Suprapubic skin (tissue), 4 donors: ENCODE measurements at regions not wholly inside any gene's neighbourhood (a gene's known extent, or its start where the extent isn't known, plus 50 kb on each side); places are given as distances from the start of the nearest gene placed in this dataset.

Experiments used
- DNase-seq, 2 donors: peaks; one replicate each; pipeline ENCODE4 v3.0.0-alpha.2; 2019; ENCODE audit warnings: low spot score in 2 of 2
- H3K27ac ChIP-seq: fragments of 200-600 bp; sonication (generic); one replicate; pipeline ENCODE4 v1.5.1; 2019
- H3K27me3 ChIP-seq: fragments of 200-600 bp; sonication (generic); one replicate; pipeline ENCODE4 v1.5.1; 2019
- H3K36me3 ChIP-seq: fragments of 200-600 bp; sonication (generic); one replicate; pipeline ENCODE4 v1.5.1; 2019
- H3K4me1 ChIP-seq: fragments of 200-600 bp; sonication (generic); one replicate; pipeline ENCODE4 v1.5.1; 2019
- H3K4me3 ChIP-seq: fragments of 200-600 bp; sonication (generic); one replicate; pipeline ENCODE4 v1.5.1; 2019; ENCODE audit warnings: mild to moderate bottlenecking
- H3K9me3 ChIP-seq: fragments of 200-600 bp; sonication (generic); one replicate; pipeline ENCODE4 v1.5.1; 2019
- CTCF ChIP-seq, 2 donors: fragments of 200-600 bp in 1 of 2; fragments of 450-650 bp in 1 of 2; sonication (generic) in 1 of 2; IDR thresholded peaks; one replicate each; pipeline ENCODE4 v1.5.1; 2016 to 2019; ENCODE audit warnings: antibody characterized with exemption in 2 of 2, mild to moderate bottlenecking in 1 of 2, moderate library complexity in 1 of 2
- EP300 ChIP-seq: sonication (generic); formaldehyde crosslinking; IDR thresholded peaks from one replicate; pipeline ENCODE4 v1.6.1; 2017; ENCODE audit warnings: antibody characterized with exemption
- POLR2A ChIP-seq, 2 donors: fragments of 450-650 bp; IDR thresholded peaks; one replicate each; pipeline ENCODE4 v1.6.1; 2017; ENCODE audit warnings: antibody characterized with exemption in 2 of 2, mild to moderate bottlenecking in 2 of 2, moderate library complexity in 2 of 2
- POLR2AphosphoS5 ChIP-seq, 3 donors: sonication (generic); formaldehyde crosslinking; IDR thresholded peaks; one replicate each; pipeline ENCODE4 v1.6.1; 2017; ENCODE audit warnings: antibody characterized with exemption in 3 of 3
- WGBS: methylation state at CpG from one replicate; pipeline ENCODE4 v1.1.5; 2018; 5-methylcytosine and 5-hydroxymethylcytosine counted together

GRCh38 chr15:59953392-59953883 is 50.7 kb upstream of the FOXB1 start:
- no peak overlapping the region for H3K4me3 ChIP-seq
- H3K27me3 ChIP-seq: no peaks in the 10 kb centered on the region
- H3K36me3 ChIP-seq: no peaks in the 10 kb centered on the region
- no peak overlapping the region for H3K27ac ChIP-seq
- DNase-seq: no peak
- no peaks in the 10 kb centered on the region for H3K9me3 ChIP-seq
- TF ChIP-seq EP300 (no peak), CTCF (IDR thresholded peaks at IDR 0.05) (no peak), POLR2A (IDR thresholded peaks at IDR 0.05) (no peak), POLR2AphosphoS5 (IDR thresholded peaks at IDR 0.05) (no peak)
- WGBS: 32% methylated on average over 8 of the region's 8 CpGs
- H3K4me1 ChIP-seq: no peaks in the 10 kb centered on the region

GRCh38 chr15:59952960-59953359 is 51.2 kb upstream of the FOXB1 start:
- Histone ChIP-seq H3K9me3 (no peaks in the 10 kb centered on the region), H3K36me3 (no peaks in the 10 kb centered on the region), H3K4me1 (no peaks in the 10 kb centered on the region), H3K27me3 (no peaks in the 10 kb centered on the region), H3K4me3 (no peak overlapping the region), H3K27ac (no peak overlapping the region)
- TF ChIP-seq POLR2A (IDR thresholded peaks at IDR 0.05): no peak
- no peak for TF ChIP-seq POLR2AphosphoS5 (IDR thresholded peaks at IDR 0.05)
- no peak for TF ChIP-seq CTCF (IDR thresholded peaks at IDR 0.05)
- DNase-seq: no peak

GRCh38 chr15:59950603-59951388 is 53.3 kb upstream of the FOXB1 start:
- H3K9me3 ChIP-seq: no peaks in the 10 kb centered on the region
- DNase-seq: no peak
- H3K36me3 ChIP-seq: no peaks in the 10 kb centered on the region
- H3K4me3 ChIP-seq: no peak overlapping the region
- no peaks in the 10 kb centered on the region for H3K4me1 ChIP-seq
- H3K27me3 ChIP-seq: no peaks in the 10 kb centered on the region
- WGBS: 69% methylated on average over 4 of the region's 4 CpGs
- H3K27ac ChIP-seq: no peak overlapping the region
- TF ChIP-seq EP300: no peak
- no peak for TF ChIP-seq POLR2AphosphoS5 (IDR thresholded peaks at IDR 0.05)
- no peak for TF ChIP-seq CTCF (IDR thresholded peaks at IDR 0.05)
- TF ChIP-seq POLR2A (IDR thresholded peaks at IDR 0.05): no peak

- DNase-seq: no peak
- Histone ChIP-seq H3K4me3 (no peak overlapping the region), H3K36me3 (no peaks in the 10 kb centered on the region), H3K9me3 (no peaks in the 10 kb centered on the region), H3K27me3 (no peaks in the 10 kb centered on the region), H3K27ac (no peak overlapping the region), H3K4me1 (no peaks in the 10 kb centered on the region)
- whole genome bisulfite sequencing: 90% methylated on average over 8 of the region's 8 CpGs
- TF ChIP-seq CTCF (IDR thresholded peaks at IDR 0.05): no peak
- no peak for TF ChIP-seq EP300
- no peak for TF ChIP-seq POLR2AphosphoS5 (IDR thresholded peaks at IDR 0.05)
- TF ChIP-seq POLR2A (IDR thresholded peaks at IDR 0.05): no peak
Measured at GRCh38 chr15:59948924-59949613, 55.0 kb upstream of the FOXB1 start.

- no peak for DNase-seq
Measured at GRCh38 chr15:59946084-59946483, 58.0 kb upstream of the FOXB1 start.

More at GRCh38 chr15:59946084-59946483, 58.0 kb upstream of the FOXB1 start:
- H3K27ac ChIP-seq: no peak overlapping the region
- TF ChIP-seq POLR2AphosphoS5 (IDR thresholded peaks at IDR 0.05) (no peak), POLR2A (IDR thresholded peaks at IDR 0.05) (no peak), CTCF (IDR thresholded peaks at IDR 0.05) (no peak), EP300 (no peak)
- no peak overlapping the region for H3K4me3 ChIP-seq
- no peaks in the 10 kb centered on the region for H3K4me1 ChIP-seq
- peaks cover 5% of the 10 kb centered on the region for H3K27me3 ChIP-seq
- no peaks in the 10 kb centered on the region for H3K9me3 ChIP-seq
- no peaks in the 10 kb centered on the region for H3K36me3 ChIP-seq
- 63% methylated on average over 3 of the region's 3 CpGs for WGBS
